ENCODE measurements at regions not wholly inside any gene's neighbourhood (a gene's known extent, or its start where the extent isn't known, plus 50 kb on each side); places are given as distances from the start of the nearest gene placed in this dataset.
"Not testable (repeated sequence)": the region's sequence is repeated elsewhere in the genome, so short reads cannot be mapped to it uniquely, and the experiment has no call there.

DNA sequence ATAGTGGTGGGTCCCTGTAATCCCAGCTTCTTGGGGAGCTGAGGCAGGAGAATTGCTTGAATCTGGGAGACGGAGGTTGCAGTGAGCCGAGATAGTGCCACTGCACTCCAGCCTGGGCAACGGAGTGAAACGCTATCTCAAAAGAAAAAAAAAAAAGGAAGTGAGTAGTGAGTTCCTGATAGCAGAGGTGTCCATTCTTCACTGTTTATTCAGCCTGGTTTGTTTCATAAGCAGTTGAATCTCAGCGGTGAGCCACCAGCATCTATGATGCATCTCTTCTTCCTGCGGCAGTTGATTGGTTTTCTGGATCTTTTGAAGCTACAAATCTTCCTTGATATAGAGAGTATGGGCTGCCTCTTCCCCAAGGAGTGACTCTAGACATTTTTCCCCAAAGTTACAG is 316.1 kb upstream of the MTPN start:
- Histone ChIP-seq H3K9ac (ENCODE audit: low read length) (no peak overlapping the region), H3K4me1 (ENCODE audit: control insufficient read depth, insufficient read depth, low read length) (no peaks in the 10 kb centered on the region), H3K36me3 (ENCODE audit: control insufficient read depth, insufficient read depth, low read length) (no peaks in the 10 kb centered on the region), H3K9me3 (ENCODE audit: control insufficient read depth, insufficient read depth, low read depth, low read length) (no peaks in the 10 kb centered on the region), H3K27me3 (ENCODE audit: control insufficient read depth, insufficient read depth, low read length) (no peaks in the 10 kb centered on the region), H3K27ac (ENCODE audit: low read depth, low read length) (no peak overlapping the region), H3K4me3 (ENCODE audit: low read depth, low read length) (no peak overlapping the region)

DNA sequence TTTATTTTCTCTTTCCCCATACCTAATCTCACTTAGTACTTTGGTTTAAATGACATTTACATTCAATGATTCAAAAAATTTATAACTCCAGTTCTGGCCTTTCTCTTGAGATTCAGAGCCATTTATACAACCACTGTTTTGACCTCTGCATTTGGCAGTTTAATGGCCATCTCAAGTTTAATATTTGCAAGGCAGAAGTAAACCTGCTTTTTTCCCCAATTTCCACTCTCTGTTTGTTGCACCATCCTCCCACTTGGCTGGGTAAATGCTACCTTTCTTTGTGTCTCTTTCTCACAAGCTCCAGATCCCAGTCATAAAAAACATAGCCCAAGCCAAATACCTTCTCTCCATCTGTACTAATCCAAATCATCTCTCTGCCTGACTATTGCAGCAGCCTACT is 315.2 kb upstream of the MTPN start:
- H3K4me3 ChIP-seq (ENCODE audit: low read depth, low read length), result no peak overlapping the region

DNA sequence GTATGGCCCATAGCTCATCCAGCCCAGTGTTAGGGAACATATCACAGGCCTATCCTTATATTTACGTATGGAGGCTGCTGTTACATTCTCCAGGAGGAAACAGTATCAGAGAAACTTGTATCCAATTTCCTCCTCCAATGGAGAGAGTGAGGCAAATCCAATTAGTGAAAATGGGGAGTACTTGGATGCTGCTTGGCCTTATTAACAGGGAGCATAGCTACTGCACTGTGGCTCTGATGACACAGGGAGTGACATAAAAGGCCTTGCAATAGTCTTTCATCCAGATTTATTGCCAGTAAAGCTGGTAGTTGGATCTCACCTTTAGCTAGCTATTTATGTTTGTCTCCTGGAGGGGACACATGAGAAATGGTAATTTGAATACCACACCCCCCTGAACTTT is 313.2 kb upstream of the MTPN start:
- H3K4me3 ChIP-seq (ENCODE audit: low read depth, low read length), result no peak overlapping the region
- H3K27me3 ChIP-seq (ENCODE audit: control insufficient read depth, insufficient read depth, low read length), result no peaks in the 10 kb centered on the region
- H3K4me1 ChIP-seq (ENCODE audit: control insufficient read depth, insufficient read depth, low read length), result no peaks in the 10 kb centered on the region
- H3K36me3 ChIP-seq (ENCODE audit: control insufficient read depth, insufficient read depth, low read length), result no peaks in the 10 kb centered on the region
- no peak overlapping the region for H3K9ac ChIP-seq (ENCODE audit: low read length)
- H3K9me3 ChIP-seq (ENCODE audit: control insufficient read depth, insufficient read depth, low read depth, low read length), result no peaks in the 10 kb centered on the region
- no peak overlapping the region for H3K27ac ChIP-seq (ENCODE audit: low read depth, low read length)

More for the DNA sequence above, 315.2 kb upstream of the MTPN start:
- H3K36me3 ChIP-seq (ENCODE audit: control insufficient read depth, insufficient read depth, low read length), result no peaks in the 10 kb centered on the region
- no peaks in the 10 kb centered on the region for H3K9me3 ChIP-seq (ENCODE audit: control insufficient read depth, insufficient read depth, low read depth, low read length)
- H3K27ac ChIP-seq (ENCODE audit: low read depth, low read length), result no peak overlapping the region
- no peak overlapping the region for H3K9ac ChIP-seq (ENCODE audit: low read length)
- no peaks in the 10 kb centered on the region for H3K27me3 ChIP-seq (ENCODE audit: control insufficient read depth, insufficient read depth, low read length)
- H3K4me1 ChIP-seq (ENCODE audit: control insufficient read depth, insufficient read depth, low read length), result no peaks in the 10 kb centered on the region

DNA sequence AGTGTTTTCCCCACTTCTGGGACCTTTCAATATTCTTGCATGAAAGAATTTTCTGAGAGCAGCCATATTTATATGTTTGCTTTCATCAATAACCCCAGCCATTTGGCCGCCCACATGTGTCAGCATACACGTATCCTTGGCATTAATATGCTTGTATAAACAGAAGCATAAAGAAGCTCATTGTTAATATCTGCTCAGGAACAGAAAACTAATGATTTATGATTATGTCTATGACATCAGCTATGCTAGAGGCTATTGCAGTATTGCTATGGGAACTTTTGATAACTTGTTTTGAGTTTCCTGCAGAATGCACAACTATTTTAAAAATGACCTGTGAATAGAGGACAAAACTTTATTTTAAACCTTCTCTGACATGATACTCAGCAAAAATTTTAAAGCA is 300.9 kb upstream of the MTPN start:
- Histone ChIP-seq H3K4me3 (ENCODE audit: low read depth, low read length) (no peak overlapping the region), H3K4me1 (ENCODE audit: control insufficient read depth, insufficient read depth, low read length) (no peaks in the 10 kb centered on the region), H3K36me3 (ENCODE audit: control insufficient read depth, insufficient read depth, low read length) (no peaks in the 10 kb centered on the region), H3K27me3 (ENCODE audit: control insufficient read depth, insufficient read depth, low read length) (0 out of 2 replicates have a peak, but pooled peaks cover 2% of the 10 kb centered on the region), H3K9me3 (ENCODE audit: control insufficient read depth, insufficient read depth, low read depth, low read length) (no peaks in the 10 kb centered on the region), H3K27ac (ENCODE audit: low read depth, low read length) (no peak overlapping the region), H3K9ac (ENCODE audit: low read length) (no peak overlapping the region)

DNA sequence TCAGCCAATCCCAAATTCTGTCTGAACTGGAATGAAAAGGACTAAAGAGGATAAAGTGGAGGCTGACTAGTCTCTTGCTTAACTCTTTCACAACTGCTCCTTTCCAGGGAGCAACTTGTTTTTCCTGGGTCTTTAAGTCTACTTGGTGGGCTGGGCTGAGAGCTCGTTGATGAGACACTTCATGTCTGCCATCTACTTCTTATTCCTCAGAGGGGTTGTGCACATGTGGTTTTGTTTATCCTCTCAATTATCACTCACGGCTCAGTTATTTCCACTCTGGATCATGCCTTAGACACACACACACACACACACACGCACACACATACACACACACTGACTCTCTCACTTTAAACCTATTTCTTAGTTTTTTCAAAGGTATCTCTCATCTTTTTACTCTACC is 298.6 kb upstream of the MTPN start:
- H3K36me3 ChIP-seq (ENCODE audit: control insufficient read depth, insufficient read depth, low read length), result no peaks in the 10 kb centered on the region
- no peak overlapping the region for H3K27ac ChIP-seq (ENCODE audit: low read depth, low read length)
- no peaks in the 10 kb centered on the region for H3K4me1 ChIP-seq (ENCODE audit: control insufficient read depth, insufficient read depth, low read length)
- H3K9ac ChIP-seq (ENCODE audit: low read length), result no peak overlapping the region
- H3K27me3 ChIP-seq (ENCODE audit: control insufficient read depth, insufficient read depth, low read length), result 0 out of 2 replicates have a peak, but pooled peaks cover 2% of the 10 kb centered on the region
- H3K9me3 ChIP-seq (ENCODE audit: control insufficient read depth, insufficient read depth, low read depth, low read length), result no peaks in the 10 kb centered on the region
- no peak overlapping the region for H3K4me3 ChIP-seq (ENCODE audit: low read depth, low read length)

DNA sequence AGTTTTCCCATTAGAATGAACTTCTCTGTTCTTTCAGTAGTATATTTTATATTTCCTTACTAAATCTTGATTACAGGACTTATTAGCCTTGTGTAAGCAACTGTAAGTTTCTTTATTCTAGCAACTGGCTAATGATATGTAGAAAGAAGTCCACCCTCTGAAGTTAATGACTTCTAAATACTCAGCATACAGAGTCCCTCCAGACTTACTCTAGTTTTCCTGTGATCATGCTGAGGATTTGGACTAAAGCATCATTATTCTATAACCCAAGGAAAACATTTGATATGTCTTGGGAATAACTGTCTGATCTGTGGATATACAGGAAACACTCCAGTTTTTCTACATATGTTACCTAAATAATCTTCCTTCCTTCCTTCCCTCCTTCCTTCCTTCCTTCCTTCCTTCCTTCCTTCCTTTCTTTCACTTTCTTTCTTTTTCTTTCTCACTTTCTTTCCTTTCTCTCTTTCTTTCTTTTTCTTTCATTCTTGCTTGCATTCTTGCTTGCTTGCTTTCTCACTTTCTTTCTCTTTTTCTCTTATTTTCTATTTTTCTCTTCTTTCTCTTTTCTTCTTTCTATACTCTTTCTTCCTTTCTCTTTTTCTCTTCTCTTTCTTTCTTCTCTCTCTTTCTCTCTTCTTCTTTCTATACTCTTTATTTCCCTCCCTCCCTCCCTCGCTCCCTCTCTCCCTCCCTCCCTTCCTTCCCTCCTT is 297.6 kb upstream of the MTPN start:
- 0 out of 2 replicates have a peak, but pooled peaks cover 2% of the 10 kb centered on the region for H3K27me3 ChIP-seq (ENCODE audit: control insufficient read depth, insufficient read depth, low read length)

DNA sequence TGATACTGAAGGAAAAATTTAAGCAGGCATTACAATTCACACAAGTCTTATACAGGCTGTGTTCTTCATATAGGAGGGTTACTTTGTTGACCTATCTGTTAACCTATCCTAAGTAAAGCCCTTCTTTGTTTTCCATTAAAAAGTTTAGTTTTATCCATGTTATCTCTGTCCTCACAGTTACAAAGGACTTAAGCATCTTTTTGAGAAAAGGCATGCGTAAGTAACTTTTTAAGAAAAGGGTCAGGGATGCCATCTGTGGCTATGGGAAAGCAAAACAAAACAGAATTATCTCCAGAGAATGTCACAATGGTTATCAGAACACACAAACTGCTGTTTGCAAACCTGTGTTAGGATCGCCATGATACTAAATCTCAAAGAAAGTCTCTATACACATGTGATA is 295.8 kb upstream of the MTPN start:
- Histone ChIP-seq H3K9me3 (ENCODE audit: control insufficient read depth, insufficient read depth, low read depth, low read length) (peaks cover 3% of the 10 kb centered on the region; the same call in 1 of the 2 replicates), H3K27ac (ENCODE audit: low read depth, low read length) (no peak overlapping the region), H3K27me3 (ENCODE audit: control insufficient read depth, insufficient read depth, low read length) (0 out of 2 replicates have a peak, but pooled peaks cover 2% of the 10 kb centered on the region), H3K4me1 (ENCODE audit: control insufficient read depth, insufficient read depth, low read length) (no peaks in the 10 kb centered on the region), H3K4me3 (ENCODE audit: low read depth, low read length) (no peak overlapping the region), H3K36me3 (ENCODE audit: control insufficient read depth, insufficient read depth, low read length) (no peaks in the 10 kb centered on the region), H3K9ac (ENCODE audit: low read length) (no peak overlapping the region)

More for the DNA sequence above, 297.6 kb upstream of the MTPN start:
- H3K4me3 ChIP-seq (ENCODE audit: low read depth, low read length), result no peak overlapping the region
- no peaks in the 10 kb centered on the region for H3K4me1 ChIP-seq (ENCODE audit: control insufficient read depth, insufficient read depth, low read length)
- no peaks in the 10 kb centered on the region for H3K36me3 ChIP-seq (ENCODE audit: control insufficient read depth, insufficient read depth, low read length)
- no peak overlapping the region for H3K9ac ChIP-seq (ENCODE audit: low read length)
- H3K9me3 ChIP-seq (ENCODE audit: control insufficient read depth, insufficient read depth, low read depth, low read length), result no peaks in the 10 kb centered on the region
- no peak overlapping the region for H3K27ac ChIP-seq (ENCODE audit: low read depth, low read length)

DNA sequence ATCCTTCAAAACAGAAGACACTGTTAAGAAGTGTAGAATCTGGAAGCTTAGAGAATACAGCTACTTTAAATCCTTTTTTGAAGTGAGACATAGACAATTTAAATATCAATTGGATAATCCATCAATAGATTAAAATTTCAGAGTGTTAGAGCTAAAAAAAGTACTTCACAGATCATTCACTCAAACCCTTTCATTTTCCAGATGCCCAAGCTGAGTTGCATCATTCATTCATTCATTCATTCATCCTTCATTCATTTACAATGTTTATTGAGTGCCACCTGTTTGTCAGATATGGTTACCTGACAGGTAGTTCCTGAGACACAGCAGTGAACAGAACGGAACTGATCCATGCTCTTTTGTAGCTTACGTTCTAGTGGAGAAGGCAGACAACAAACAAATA is 290.7 kb upstream of the MTPN start:
- Histone ChIP-seq H3K4me3 (ENCODE audit: low read depth, low read length) (no peak overlapping the region), H3K9me3 (ENCODE audit: control insufficient read depth, insufficient read depth, low read depth, low read length) (peaks cover 40% of the 10 kb centered on the region), H3K27me3 (ENCODE audit: control insufficient read depth, insufficient read depth, low read length) (no peaks in the 10 kb centered on the region), H3K36me3 (ENCODE audit: control insufficient read depth, insufficient read depth, low read length) (no peaks in the 10 kb centered on the region), H3K9ac (ENCODE audit: low read length) (no peak overlapping the region), H3K4me1 (ENCODE audit: control insufficient read depth, insufficient read depth, low read length) (no peaks in the 10 kb centered on the region), H3K27ac (ENCODE audit: low read depth, low read length) (no peak overlapping the region)

DNA sequence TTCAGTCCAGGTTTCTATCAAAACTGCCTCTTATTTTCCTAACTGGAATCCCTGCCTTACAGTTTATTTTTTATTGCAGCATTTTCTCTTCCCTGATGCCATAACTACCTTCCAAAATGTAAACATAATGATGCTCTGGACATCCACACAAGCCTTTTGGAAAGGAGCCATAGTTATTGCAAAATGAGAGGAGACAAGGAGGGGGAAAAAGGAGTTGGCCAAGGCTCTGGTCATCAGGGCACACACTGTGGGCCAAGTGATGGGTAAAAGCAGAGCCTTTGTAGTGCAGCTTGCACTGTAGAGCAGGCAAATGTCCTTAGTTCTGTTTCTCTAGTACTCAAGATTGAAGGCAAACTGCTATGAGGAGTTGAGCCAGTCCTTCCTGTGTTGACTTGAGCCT is 289.3 kb upstream of the MTPN start:
- Histone ChIP-seq H3K36me3 (ENCODE audit: control insufficient read depth, insufficient read depth, low read length) (no peaks in the 10 kb centered on the region), H3K4me3 (ENCODE audit: low read depth, low read length) (no peak overlapping the region), H3K27me3 (ENCODE audit: control insufficient read depth, insufficient read depth, low read length) (no peaks in the 10 kb centered on the region), H3K9me3 (ENCODE audit: control insufficient read depth, insufficient read depth, low read depth, low read length) (peaks cover 47% of the 10 kb centered on the region), H3K4me1 (ENCODE audit: control insufficient read depth, insufficient read depth, low read length) (no peaks in the 10 kb centered on the region), H3K27ac (ENCODE audit: low read depth, low read length) (no peak overlapping the region), H3K9ac (ENCODE audit: low read length) (no peak overlapping the region)

DNA sequence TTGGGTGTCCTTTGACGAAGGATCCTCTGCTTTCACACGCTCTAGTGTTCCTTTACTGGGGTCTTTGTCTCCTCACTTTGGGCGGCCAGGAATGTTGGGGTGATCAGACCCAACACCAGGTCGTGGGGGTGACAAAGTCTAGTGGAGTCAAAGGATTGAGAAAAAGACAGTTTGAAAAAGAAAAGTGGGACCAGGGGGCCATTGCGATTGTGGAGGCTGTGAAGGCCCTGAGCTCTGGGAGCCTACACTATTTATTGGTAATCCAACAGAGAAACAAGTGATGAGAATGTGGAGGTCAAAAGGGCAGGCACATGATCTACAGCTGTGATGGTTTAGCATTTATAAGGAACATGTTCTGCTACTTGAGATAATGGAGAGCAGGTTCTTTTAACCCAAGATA is 287.1 kb upstream of the MTPN start:
- H3K27me3 ChIP-seq (ENCODE audit: control insufficient read depth, insufficient read depth, low read length); H3K4me1 ChIP-seq (ENCODE audit: control insufficient read depth, insufficient read depth, low read length); H3K27ac ChIP-seq (ENCODE audit: low read depth, low read length); H3K9ac ChIP-seq (ENCODE audit: low read length); H3K4me3 ChIP-seq (ENCODE audit: low read depth, low read length); H3K36me3 ChIP-seq (ENCODE audit: control insufficient read depth, insufficient read depth, low read length): not testable (repeated sequence)
- peaks cover 68% of the 10 kb centered on the region for H3K9me3 ChIP-seq (ENCODE audit: control insufficient read depth, insufficient read depth, low read depth, low read length)

DNA sequence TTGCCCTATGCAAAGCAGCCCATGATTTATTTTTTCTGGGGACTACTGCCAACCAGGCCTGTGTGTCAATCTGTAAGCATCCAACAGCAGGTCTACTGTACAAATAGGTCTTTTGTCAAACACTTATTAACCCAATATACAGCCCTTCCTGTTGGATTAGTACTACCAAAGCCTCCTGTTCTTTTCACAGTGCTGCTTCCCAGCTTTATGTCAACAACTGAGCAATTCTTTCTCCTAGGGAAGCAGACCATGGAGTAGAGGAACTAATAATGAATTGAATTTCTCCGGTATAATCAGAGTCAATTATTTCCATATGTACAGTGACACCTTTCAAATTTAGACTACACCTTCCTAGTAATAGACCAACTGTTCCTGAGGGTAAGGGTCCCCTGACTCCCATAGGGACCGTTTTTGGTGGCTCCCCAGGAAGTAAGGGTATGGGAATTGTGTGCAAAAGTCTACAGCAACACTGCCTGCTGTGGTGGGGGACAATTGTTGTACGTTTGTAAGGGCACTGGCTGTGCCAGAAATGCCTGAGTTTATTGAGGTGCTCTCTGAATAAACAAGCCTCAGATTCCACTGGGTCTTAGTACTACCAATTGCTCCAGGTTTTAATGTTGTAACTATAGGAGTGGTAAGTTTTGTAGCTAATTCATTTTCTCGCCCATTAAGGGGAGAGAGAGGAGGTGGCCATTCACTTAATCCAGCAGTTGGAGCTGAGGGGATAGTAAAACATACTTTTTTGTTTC is 286.1 kb upstream of the MTPN start:
- not testable (repeated sequence) for H3K27ac ChIP-seq (ENCODE audit: low read depth, low read length); H3K27me3 ChIP-seq (ENCODE audit: control insufficient read depth, insufficient read depth, low read length); H3K4me1 ChIP-seq (ENCODE audit: control insufficient read depth, insufficient read depth, low read length); H3K9ac ChIP-seq (ENCODE audit: low read length); H3K36me3 ChIP-seq (ENCODE audit: control insufficient read depth, insufficient read depth, low read length); H3K4me3 ChIP-seq (ENCODE audit: low read depth, low read length)
- peaks cover 68% of the 10 kb centered on the region for H3K9me3 ChIP-seq (ENCODE audit: control insufficient read depth, insufficient read depth, low read depth, low read length)
